ENCODE measurements at regions not wholly inside any gene's neighbourhood (a gene's known extent, or its start where the extent isn't known, plus 50 kb on each side); places are given as distances from the start of the nearest gene placed in this dataset.

GRCh38 chr4:163595580-163595979, 101.1 kb downstream of the TMA16 start:
- no peak for TF ChIP-seq SUZ12 (IDR thresholded peaks at IDR 0.05; ENCODE audit: extremely low read depth, insufficient read depth, insufficient read length)
- no peak for TF ChIP-seq ZNF274 (IDR thresholded peaks at IDR 0.05; ENCODE audit: low read depth, low read length)
- no peak for TF ChIP-seq YY1 (IDR thresholded peaks at IDR 0.05; ENCODE audit: insufficient read depth, insufficient read length)

Measured in NT2/D1 (cell line).